Upper lobe of left lung (tissue), 4 donors: ENCODE measurements at regions not wholly inside any gene's neighbourhood (a gene's known extent, or its start where the extent isn't known, plus 50 kb on each side); places are given as distances from the start of the nearest gene placed in this dataset.

Experiments
- CTCF ChIP-seq, 6 experiments: fragments of 450-650 bp in 4 of 6; fragments of 200-600 bp in 2 of 6; sonication (generic) in 2 of 6; IDR thresholded peaks; one replicate each; pipeline ENCODE4 v1.5.1; 2016 to 2019; ENCODE audit warnings: antibody characterized with exemption in 6 of 6
- EP300 ChIP-seq, 4 donors: sonication (generic); formaldehyde crosslinking; IDR thresholded peaks; one replicate each; pipeline ENCODE4 v1.5.1; 2017; ENCODE audit warnings: antibody characterized with exemption in 4 of 4, control low read depth in 2 of 4
- POLR2A ChIP-seq, 4 donors: fragments of 450-650 bp; IDR thresholded peaks; one replicate each; pipeline ENCODE4 v1.5.1; 2016 to 2017; ENCODE audit warnings: antibody characterized with exemption in 4 of 4, mild to moderate bottlenecking in 2 of 4
- POLR2AphosphoS5 ChIP-seq, 2 donors: sonication (generic); formaldehyde crosslinking; IDR thresholded peaks; one replicate each; pipeline ENCODE4 v1.5.1; 2017; ENCODE audit warnings: antibody characterized with exemption in 2 of 2

- no peak for TF ChIP-seq POLR2A (IDR thresholded peaks at IDR 0.05)
- peak in 1 of 2 donors; percentile 22 for TF ChIP-seq POLR2AphosphoS5 (IDR thresholded peaks at IDR 0.05)
- TF ChIP-seq CTCF (IDR thresholded peaks at IDR 0.05) = no peak
- no peak for TF ChIP-seq EP300 (IDR thresholded peaks at IDR 0.05)
These were observed 82.1 kb upstream of the SIRPA start for GRCh38 chr20:1813101-1813529.
